GM18858 (cell line): ENCODE measurements at regions not wholly inside any gene's neighbourhood (a gene's known extent, or its start where the extent isn't known, plus 50 kb on each side); places are given as distances from the start of the nearest gene placed in this dataset.

ENCODE experiments used
- ATAC-seq: cut with Tn5 transposase; IDR thresholded peaks from one replicate; pipeline ENCODE4 v1.9.1; 2021; ENCODE audit not compliant: unreplicated experiment

DNA sequence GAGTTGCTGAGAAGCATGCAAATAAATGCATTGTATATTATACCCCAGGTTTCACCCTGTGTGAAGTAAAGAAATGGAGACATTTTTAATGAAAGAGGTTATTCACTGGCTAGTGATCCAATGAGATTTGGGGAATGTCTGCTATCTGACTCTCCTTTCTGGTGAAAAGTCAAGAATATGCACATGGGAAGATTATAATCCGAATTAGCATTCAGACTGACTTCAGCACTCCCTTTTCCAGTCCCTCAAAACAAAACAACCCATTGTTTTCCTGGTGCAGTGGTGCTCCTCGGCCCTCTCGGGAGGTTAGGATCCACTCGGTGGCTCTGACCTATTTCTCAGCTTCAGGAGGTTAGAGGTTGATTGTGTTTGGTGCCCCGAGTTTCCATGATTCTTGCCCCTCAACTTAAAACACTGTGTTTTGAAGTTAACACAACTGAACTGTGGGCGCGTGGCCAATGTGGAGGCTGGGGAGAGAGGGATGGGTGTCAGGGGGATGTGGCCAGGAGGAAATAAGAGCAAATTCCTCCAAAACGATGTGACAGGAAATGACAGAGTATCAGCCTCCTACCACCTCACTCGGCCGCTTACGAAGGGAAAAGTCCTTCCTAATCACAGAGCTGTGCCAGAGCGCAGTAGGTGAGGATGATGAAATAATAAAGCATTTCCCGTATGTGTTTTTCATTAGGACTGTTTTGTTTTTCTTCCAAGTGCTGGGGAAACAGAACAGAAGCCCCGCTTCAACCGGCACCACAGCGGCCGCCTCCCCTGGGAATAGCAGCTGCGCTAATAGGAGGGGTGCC is 440.1 kb downstream of the MTX2 start:
- ATAC-seq = no peak

DNA sequence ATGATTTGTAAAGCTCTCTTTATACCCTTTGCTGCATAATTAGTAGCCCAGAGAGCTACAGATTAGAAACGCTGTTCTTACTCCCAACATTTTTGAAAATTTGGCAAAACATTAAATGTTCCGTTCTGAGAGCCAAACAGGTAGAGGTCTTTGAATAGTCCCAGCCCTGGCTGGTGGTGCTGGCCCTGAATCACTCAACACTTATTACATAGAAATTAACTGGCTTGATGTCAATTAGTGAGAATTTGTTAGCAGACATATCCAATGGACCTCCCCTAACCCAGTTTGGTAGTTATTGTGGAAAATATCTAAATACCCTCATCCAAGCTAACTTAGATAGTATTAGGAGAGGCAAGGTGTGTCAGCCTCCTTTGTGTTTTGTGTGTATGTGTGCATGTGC is 440.7 kb downstream of the MTX2 start:
- no peak for ATAC-seq

DNA sequence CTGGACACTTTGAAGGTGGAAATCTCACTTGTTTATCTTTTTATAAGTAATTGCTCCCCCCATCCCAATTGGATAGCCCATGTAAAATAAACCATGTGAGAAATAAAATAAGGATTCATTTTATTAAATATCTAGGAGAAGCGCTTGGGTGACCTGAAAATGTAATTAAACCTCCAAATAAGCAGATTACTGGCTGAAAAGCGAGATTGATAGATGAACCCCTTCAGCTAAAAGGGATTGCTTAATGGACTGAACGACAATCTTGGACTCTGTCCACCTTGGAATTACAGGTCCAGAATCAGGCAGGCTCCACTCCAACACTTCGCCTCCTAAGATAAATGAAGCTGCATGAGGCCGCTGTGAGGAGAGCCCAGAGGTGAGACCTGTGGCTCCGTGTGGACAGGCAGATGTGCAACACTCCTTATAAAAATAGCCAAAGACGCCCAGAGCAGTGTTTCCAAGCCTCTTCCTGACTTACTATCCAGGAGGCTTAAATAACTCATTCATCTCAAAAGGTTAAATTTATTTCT is 441.5 kb downstream of the MTX2 start:
- ATAC-seq = no peak

DNA sequence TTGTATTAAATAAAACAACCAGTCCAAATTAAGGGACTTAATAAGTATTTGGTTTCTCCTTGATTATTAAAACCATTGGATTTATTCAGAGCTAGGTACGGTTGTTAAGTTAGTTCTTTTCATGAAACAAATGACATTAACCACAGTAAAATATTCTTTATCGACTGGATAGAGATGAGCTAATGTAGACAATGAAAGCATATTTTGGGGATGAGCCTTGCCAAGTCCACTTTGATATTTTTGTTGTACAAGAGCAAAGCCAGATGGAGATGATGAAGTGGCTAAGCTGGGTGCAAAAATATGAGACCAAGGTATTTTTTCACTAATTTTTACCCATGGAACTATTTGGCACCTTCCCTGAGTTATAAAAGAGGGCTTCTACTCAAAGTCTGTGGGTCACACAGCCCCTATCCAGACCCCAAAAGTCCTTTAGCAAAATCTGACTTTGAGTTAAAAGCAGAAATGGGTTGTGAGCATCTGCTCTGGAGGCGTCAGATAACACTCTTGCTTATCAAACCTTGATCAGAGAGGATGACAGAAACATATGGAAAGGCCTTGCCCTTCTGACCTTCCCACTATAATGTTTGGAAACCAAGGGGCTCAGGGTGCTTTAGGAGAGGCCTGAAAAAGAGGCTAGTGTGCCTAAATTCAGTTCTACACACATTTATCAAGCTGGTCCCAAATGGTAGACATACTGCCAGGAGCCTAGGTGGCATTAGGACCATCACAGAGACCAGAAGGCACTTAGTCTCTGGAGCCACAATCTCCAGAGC is 456.8 kb downstream of the MTX2 start:
- no peak for ATAC-seq

DNA sequence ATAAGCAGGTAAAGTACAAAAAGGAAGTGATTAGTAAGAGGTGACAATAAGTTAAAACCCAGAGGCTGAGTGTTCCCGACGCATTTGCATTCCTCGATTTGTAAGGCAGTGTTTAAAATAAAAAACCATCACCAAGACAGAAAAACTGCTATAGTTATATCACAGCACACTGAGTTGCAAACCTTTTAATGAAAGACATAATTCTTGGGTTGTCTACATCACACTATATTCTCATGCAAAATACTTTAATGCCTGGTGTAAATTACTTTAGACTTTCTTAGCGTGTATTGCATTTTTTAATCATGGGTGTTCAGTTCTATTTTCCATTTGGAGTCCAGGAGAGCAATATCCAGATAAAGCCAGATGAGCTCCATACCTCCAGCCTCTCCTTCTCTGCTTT is 458.5 kb downstream of the MTX2 start:
- no peak for ATAC-seq

DNA sequence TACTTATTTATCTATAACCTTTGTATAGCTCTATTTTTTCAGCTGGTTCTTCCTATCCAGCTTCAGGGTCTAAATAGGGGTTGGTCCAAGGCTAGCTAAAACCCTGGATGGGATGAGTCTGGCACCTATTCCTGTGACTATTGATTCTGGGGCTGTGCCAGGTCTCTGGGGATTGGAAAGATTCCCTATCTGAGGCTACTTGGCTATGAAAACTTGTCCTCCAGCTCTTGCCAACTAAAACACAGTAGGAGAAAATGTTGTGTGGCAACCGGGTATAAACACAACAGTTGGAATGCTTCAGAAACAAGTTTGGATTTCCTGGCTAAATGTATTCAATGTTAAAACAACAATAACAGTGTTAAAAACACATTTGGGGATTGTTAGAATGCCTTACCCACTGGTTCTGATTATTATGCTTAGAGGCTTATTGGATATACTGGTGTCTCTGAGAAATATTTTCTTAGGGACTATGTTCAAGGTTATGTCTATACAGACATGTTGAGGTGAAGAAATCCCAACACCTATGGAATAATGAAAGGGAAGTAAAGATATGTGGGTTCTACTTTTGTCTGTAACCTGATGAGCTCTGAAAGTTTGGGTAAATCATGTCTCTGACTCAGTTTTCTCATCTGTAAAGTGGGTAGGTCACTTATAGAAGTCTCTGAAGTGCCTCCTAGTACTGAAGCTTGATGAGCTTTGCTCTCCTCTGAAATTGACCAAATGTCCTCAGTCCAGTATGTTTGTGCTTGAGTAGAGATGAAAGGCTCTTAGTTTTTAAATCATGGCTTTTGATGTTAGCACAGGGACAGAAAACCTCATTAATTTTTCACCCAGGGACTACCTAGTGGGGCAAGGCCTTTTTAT is 460.7 kb downstream of the MTX2 start:
- ATAC-seq = no peak

DNA sequence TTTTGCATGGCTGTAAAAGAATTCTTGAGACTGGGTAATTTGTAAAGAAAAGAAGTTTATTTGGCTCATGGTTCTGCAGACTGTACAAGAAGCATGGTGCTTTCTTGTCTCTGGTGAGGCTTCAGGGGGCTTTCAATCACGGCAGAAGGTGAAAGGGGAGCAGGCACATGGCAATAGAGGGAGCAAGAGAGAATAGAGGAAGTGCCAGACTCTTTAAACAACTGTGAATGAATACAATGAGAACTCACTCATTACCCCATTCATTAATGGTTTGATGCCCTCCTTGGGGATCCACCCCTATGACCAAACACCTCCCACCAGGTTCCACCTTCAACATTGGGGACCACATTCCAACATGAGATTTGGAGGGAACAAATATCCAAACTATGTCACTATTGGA is 463.5 kb downstream of the MTX2 start:
- ATAC-seq = no peak

DNA sequence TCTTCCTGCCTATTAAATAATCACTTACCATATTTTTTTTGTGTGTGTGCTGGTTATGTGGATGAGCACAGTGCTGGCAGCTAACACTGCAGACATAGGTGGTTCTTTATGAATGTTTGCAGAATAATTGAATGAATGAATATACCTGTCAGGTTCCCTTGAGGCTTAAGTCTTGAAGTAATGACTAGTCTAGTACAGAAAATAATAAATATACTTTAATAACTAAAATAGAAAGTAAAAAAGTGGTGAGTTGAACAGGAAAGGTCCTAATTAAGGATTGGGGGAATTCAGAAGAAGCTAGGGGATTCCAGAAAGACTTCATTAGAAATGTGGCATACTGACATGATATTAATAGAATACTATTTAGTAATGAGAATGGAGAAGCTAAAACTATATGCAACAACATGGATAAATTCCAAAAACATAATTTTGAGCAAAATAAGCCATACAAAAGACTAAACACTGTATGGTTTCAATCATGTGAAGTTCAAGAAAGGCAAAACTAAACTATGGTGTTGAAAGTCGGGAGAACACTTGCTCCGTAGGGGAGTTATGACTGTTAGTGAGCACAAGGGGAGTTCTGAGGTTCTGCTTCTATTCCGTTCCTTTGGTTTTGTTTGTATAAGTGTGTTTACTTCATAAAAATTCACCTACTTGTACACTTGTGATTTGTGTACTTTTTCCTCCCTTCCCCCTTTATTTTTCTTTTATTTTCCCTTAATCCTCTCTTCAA is 464.6 kb downstream of the MTX2 start:
- ATAC-seq = no peak

DNA sequence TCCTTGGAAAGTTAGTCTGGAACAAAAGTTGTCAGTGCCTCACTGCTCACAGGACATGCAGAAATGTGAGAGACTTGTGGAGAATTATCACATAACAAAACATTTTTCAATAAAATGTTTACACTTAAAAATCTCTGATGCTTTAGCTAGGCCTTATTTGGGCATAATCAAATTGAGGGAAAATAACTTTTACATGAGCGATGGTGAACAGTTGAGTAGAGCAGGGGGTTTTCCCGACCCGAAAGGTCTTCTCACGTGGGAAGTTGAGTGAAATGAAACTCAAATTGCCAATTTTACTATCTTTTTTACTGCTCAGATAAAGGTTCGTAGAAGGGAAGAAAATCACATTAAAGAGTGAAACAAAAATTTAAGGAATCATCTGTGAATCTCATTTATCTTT is 465.6 kb downstream of the MTX2 start:
- no peak for ATAC-seq

DNA sequence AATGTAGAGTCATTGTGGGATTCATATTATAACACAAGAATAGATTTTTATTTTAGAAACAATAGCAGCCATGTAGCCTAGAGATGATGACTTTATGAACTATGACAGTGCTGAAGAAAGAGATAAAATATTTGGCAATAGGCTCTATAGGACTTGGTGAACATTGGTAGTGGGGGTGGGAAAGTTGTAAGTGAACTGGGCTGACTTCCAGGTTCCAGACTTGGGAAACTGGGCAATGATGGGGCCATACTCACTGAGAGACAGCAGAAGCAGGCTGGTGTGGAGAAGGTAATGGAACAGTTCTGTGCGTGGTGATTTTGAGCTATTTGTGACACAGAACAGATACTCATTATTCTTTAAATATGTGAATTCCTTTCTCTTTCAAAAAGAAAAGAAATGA is 470.3 kb upstream of the HNRNPA3 start:
- no peak for ATAC-seq

DNA sequence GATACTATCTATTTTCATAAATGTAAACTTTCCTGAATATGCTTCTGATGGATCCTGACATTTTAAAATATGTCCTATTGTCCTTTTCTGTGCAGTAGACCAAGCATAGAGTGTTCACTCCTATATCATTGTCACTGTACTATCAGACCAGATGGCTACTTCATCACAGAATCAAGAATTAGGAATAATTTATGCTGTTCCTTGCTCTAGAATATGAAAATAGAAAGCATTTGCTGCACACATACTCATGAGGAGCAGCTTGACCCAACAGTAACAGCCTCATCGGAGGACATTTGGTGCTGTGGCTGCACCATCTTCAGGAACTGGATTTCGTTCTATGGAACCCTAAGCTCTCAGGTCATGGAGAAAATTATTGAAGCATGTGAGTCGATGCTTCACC is 468.9 kb upstream of the HNRNPA3 start:
- ATAC-seq = no peak

DNA sequence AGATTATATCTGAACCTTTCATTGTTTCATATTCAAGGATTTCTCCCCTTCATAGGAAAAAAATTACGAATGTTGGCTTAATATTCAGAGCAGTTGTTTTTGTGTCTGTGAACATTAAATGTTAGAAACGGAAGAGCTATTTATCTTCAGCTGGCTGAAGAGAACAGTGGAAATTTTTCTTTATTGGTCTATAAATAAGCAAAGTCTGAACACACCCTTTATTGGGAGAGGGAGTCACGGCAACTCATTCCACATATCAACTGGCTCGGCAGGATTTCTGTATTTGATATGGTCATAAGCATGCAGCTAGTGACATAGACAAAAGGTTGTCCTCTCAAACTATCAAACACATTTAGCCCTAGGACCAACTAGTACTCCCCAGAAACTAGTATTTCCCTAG is 468.4 kb upstream of the HNRNPA3 start:
- no peak for ATAC-seq

DNA sequence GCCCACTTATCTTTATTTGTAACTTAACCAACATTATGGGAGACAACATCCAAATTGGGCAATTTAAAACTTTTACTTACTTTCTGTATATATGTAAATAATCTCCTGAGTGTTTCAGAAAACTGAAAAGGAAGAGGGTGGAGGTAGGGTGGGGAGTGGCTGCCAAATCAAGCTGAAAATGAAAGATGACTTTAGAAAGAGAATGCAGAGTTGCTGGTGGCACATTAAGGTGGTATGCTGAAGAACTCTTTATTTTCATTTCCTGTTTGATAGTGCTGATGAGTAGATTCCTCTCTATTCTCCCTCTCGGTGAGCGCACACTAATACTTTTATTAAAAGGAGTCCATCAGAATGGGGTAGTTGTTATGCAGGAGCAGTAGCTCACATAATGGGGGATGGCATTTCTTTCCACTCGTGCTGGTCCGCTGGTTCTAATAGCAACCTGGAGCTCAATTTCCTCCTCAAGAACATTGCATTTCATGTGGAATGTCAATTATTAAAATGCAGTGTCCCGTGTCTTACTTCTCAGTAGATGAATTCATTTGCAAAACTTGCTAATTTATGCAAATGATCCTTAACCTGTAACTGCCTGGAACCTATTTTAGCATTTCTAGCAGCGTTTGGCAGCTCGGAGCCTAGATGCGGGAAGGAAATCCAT is 466.9 kb upstream of the HNRNPA3 start:
- no peak for ATAC-seq

DNA sequence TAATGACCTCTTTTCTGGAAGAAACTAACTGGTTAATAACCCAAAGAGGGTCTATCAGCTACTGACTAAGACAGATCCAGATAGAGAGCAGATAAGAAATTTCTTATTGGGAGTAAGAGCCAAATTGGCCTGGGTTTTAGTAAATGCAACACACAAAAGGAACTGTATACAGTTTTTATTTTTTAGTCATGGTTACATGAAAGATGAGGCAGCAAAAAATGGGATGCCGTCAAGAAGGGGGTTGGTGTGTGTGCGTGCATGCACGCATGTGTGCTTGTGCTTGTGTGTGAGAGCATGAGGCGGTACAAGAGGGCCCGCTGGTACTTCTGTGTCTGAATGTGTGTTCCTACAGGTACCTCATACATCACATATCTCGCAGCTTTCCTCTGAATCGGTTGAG is 466.2 kb upstream of the HNRNPA3 start:
- ATAC-seq = no peak

DNA sequence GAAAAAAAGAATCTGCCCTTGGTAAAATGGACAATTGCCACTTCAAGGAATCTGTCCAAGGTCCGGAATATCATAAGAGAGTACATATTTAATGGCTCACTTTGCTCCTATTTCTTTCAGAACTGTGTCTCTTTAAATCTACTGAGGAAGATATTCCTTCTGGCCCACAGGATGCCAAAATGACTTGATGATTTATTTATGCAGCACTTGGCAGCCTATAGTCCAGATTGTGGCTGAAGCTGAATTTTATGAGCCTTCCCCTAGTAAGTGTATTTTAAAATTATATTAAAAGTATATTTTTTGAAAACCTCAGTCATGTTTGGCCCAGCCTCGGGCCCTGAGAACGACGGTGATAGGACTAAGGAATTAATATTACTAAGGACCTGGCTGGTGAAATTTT is 465.1 kb upstream of the HNRNPA3 start:
- no peak for ATAC-seq

DNA sequence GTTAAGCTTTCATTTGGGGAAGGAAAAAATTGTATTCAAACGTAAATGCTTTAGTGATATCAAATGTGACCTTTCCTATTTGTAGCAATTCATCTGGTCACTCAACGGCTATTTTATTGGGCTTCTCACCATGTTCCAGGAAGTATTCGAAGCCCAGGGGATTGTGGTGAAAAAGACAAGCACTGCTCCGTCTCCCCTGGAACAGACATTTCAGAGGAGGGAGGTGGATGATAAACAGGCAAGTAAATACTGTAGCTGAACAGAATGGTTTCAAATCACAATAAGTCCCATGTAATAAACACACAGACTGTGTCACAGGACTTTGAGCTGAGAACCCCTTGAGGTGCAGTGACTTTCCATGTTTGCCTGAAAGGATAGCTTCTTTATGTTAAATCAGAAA is 464.7 kb upstream of the HNRNPA3 start:
- ATAC-seq = no peak

DNA sequence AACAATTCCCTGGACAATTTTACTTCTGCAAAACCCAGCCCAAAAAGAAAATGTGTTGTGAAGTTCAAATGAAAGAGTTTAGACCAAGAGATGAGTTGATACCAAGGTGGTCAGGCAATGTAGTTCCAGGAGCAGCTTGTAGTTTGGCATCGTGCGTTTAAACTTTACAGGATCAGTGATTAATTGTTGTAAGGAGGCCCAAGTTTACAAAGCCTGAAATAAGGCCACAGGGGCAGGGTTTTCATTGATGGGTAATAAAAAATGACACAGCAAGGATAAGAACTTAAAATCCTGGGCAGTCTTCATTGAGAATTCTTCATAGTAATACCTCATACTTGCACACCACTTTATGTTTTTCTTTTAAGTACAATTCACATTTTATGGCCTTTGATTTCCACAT is 463.9 kb upstream of the HNRNPA3 start:
- no peak for ATAC-seq

DNA sequence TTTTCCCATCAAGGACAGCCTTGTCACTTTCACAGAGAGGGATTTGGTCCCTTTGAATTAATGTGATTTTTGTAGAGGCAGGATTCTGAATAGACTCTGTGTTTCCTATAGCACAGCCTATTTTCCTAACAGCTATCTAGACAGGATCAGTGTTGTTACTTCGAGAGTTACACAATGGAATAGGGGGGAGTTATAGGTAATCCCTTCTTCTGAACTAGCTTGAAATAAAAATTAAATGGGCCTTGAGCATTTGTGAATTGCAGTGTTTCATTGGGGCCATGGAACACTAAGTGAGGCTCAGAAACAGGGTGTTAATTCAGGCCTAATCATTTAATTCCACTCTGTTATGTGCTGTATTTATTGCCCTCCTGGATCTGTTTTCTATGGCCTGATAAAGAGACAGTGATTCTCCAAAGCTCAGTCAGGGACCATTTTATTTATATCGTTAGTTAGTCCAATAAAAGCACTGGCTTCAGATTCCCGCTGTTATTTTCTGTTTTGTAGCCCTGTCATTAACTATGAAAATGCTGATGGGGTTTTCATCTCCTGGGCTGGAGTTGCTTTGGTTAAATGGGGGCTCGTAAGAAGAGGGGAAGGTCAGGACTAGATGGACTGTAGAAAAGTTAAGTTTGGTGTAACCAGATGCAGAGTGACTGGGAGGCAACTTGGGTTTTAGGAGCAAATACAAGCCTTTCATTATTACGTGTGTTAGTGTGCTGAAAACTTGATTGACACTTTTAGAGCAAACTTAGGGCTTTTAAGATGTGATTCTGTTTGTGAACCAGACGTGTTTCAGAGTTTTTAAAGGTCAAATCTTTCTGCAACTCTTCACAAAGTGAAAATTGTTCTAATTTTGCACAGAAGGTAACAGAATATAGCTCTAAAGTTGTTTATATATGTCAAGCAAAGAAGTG is 461.0 kb upstream of the HNRNPA3 start:
- ATAC-seq = no peak

DNA sequence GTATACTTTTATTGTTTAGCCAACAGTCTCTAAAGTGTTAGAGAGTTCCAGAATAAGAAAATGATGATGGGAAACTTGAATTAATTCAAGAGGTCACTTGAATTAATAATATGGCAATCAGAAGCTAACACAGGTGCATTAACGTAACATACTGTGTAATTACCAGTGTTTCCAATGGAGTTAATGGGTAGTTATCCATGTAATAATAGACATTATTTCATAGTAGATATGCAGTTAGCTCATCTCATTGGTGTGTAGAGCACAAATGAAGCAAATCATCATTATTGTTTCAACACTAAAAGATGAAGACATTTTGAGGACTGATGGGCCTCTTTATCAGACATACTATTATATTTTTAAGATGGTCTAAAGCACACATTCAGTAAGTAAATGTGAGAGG is 460.3 kb upstream of the HNRNPA3 start:
- no peak for ATAC-seq
